ENCODE measurements at regions not wholly inside any gene's neighbourhood (a gene's known extent, or its start where the extent isn't known, plus 50 kb on each side); places are given as distances from the start of the nearest gene placed in this dataset.

GRCh38 chr6:139510040-139510790 lies 135.8 kb upstream of the CITED2 start:
- FAIRE-seq (no peak), DNase-seq (ENCODE audit: extremely low read depth in 1 of 4, low spot score in 3 of 4) (no peak), ATAC-seq (peak; percentile 63)
- H3K4me1 ChIP-seq (replicated peaks in 1 of 2; ENCODE audit: control insufficient read depth in 2 of 2, insufficient read depth in 2 of 2, low read length in 2 of 2): peaks cover 0 to 6% of the 10 kb centered on the region in 2 experiments; a peak in 2 of 5 replicates
- 67% methylated on average over 9 of the region's 9 CpGs for WGBS (ENCODE audit: insufficient coverage, low coverage, missing lambda C conversion rate)
- TF ChIP-seq MEIS2 (IDR thresholded peaks at IDR 0.05; ENCODE audit: partially characterized antibody) (peak; percentile 56), HMBOX1 (IDR thresholded peaks at IDR 0.05) (0 out of 2 replicates have a peak, but pooled peaks have one; percentile 4), HMG20A (CRISPR knock-in tag; conservative IDR thresholded peaks at IDR 0.05) (no peak), PBX2 (CRISPR knock-in tag; IDR thresholded peaks at IDR 0.05; ENCODE audit: low read depth) (no peak), PBX2 (tag; conservative IDR thresholded peaks at IDR 0.05; ENCODE audit: low read depth) (peak; percentile 29; the same call in 1 of the 2 replicates), ZKSCAN8 (CRISPR knock-in tag; IDR thresholded peaks at IDR 0.05) (0 out of 2 replicates have a peak, but pooled peaks have one; percentile 65)
- CTCF ChIA-PET (ENCODE audit: low intra/inter-chr PET ratio): no interaction called here
- H3K36me3 ChIP-seq (ENCODE audit: control insufficient read depth, insufficient read depth, low read length): no peaks in the 10 kb centered on the region
- peak overlapping the region; percentile 30 for H2AFZ ChIP-seq (ENCODE audit: low read depth, low read length)
- 0 out of 2 replicates have a peak, but pooled peaks cover 1% of the 10 kb centered on the region for H3K9me3 ChIP-seq (replicated peaks; ENCODE audit: control insufficient read depth, insufficient read depth, low read depth, low read length)
- H3K79me2 ChIP-seq (ENCODE audit: control insufficient read depth, insufficient read depth, low read length): no peaks in the 10 kb centered on the region
- POLR2A ChIA-PET: interaction anchor here (0.7 to 0.8 kb wide), 2 partner anchors 13 to 24 kb away, joined by 3 to 4 read pairs; no protein-coding TSS in a partner anchor
- H3K27me3 ChIP-seq (ENCODE audit: control insufficient read depth in 2 of 2, insufficient read depth in 2 of 2, low read length in 2 of 2): no peaks in the 10 kb centered on the region
- H4K20me1 ChIP-seq (replicated peaks; ENCODE audit: control insufficient read depth, insufficient read depth, low read length): no peaks in the 10 kb centered on the region
- no peak overlapping the region for H3K4me2 ChIP-seq (ENCODE audit: insufficient read depth, low read length)
- H3K4me3 ChIP-seq: no peak overlapping the region
- no peak overlapping the region for H3K27ac ChIP-seq (ENCODE audit: extremely low read depth, low read depth, low read length)
- in situ Hi-C loops (cut with MboI) (loop anchor here (10.0 kb wide), 1 partner anchor 135 kb away; the partner anchor contains the start of gene CITED2), intact Hi-C loops (cut with micrococcal nuclease) (no loop called here)
- H3K9ac ChIP-seq (ENCODE audit: insufficient read depth in 1 of 2, low read depth in 2 of 2, low read length in 2 of 2): no peak overlapping the region
- no TSS peak for BruUV-seq (replicated peaks)
- no peaks in the 10 kb centered on the region for H3K9me1 ChIP-seq (ENCODE audit: control insufficient read depth, insufficient read depth, low read length)

All from K562 (cell line).